Glutamatergic neuron (in vitro differentiated cells): ENCODE measurements at regions not wholly inside any gene's neighbourhood (a gene's known extent, or its start where the extent isn't known, plus 50 kb on each side); places are given as distances from the start of the nearest gene placed in this dataset.
"Not testable (repeated sequence)": the region's sequence is repeated elsewhere in the genome, so short reads cannot be mapped to it uniquely, and the experiment has no call there.

Experiments
- DNase-seq: peaks from one replicate; pipeline ENCODE4 v3.0.0; 2022
- H3K27ac Mint-ChIP-seq: one replicate; pipeline ENCODE4 v1.8.0; 2020; ENCODE audit warnings: mild to moderate bottlenecking, mixed read lengths, inconsistent platforms; ENCODE audit not compliant: unreplicated experiment
- H3K27me3 Mint-ChIP-seq: one replicate; pipeline ENCODE4 v1.8.0; 2020; ENCODE audit warnings: mild to moderate bottlenecking, moderate library complexity, mixed read lengths, inconsistent platforms; ENCODE audit not compliant: unreplicated experiment
- H3K36me3 Mint-ChIP-seq: one replicate; pipeline ENCODE4 v1.8.0; 2020; ENCODE audit warnings: mild to moderate bottlenecking, mixed read lengths, inconsistent platforms; ENCODE audit not compliant: unreplicated experiment
- H3K4me1 Mint-ChIP-seq: one replicate; pipeline ENCODE4 v1.8.0; 2020; ENCODE audit warnings: mild to moderate bottlenecking, low read depth, mixed read lengths, inconsistent platforms; ENCODE audit not compliant: unreplicated experiment
- H3K4me3 Mint-ChIP-seq: one replicate; pipeline ENCODE4 v1.8.0; 2020; ENCODE audit warnings: mild to moderate bottlenecking, mixed read lengths, inconsistent platforms; ENCODE audit not compliant: unreplicated experiment
- H3K9me3 Mint-ChIP-seq: one replicate; pipeline ENCODE4 v1.8.0; 2020; ENCODE audit warnings: mild to moderate bottlenecking, moderate library complexity, mixed read lengths, inconsistent platforms; ENCODE audit not compliant: unreplicated experiment
- TF ChIP-seq, protein P1 (sequence below): fragments of 200-600 bp; sonication (generic); IDR thresholded peaks from one replicate; pipeline ENCODE4 v1.5.0; 2021; ENCODE audit not compliant: partially characterized antibody, unreplicated experiment

- no peak overlapping the region for H3K4me3 Mint-ChIP-seq
- TF ChIP-seq, protein P1, sequence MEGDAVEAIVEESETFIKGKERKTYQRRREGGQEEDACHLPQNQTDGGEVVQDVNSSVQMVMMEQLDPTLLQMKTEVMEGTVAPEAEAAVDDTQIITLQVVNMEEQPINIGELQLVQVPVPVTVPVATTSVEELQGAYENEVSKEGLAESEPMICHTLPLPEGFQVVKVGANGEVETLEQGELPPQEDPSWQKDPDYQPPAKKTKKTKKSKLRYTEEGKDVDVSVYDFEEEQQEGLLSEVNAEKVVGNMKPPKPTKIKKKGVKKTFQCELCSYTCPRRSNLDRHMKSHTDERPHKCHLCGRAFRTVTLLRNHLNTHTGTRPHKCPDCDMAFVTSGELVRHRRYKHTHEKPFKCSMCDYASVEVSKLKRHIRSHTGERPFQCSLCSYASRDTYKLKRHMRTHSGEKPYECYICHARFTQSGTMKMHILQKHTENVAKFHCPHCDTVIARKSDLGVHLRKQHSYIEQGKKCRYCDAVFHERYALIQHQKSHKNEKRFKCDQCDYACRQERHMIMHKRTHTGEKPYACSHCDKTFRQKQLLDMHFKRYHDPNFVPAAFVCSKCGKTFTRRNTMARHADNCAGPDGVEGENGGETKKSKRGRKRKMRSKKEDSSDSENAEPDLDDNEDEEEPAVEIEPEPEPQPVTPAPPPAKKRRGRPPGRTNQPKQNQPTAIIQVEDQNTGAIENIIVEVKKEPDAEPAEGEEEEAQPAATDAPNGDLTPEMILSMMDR = no peak
- no peak for DNase-seq
- H3K27ac Mint-ChIP-seq = no peak overlapping the region
- no peaks in the 10 kb centered on the region for H3K27me3 Mint-ChIP-seq
- no peaks in the 10 kb centered on the region for H3K36me3 Mint-ChIP-seq
- H3K4me1 Mint-ChIP-seq = no peaks in the 10 kb centered on the region
- peaks cover 1% of the 10 kb centered on the region for H3K9me3 Mint-ChIP-seq
Observed at GRCh38 chr11:98512938-98513337, 507.8 kb upstream of the CNTN5 start.

GRCh38 chr11:98531576-98531975 lies 489.2 kb upstream of the CNTN5 start:
- H3K27me3 Mint-ChIP-seq = no peaks in the 10 kb centered on the region
- H3K36me3 Mint-ChIP-seq = no peaks in the 10 kb centered on the region
- TF ChIP-seq, protein P1 = no peak

GRCh38 chr11:98536023-98536422 lies 484.7 kb upstream of the CNTN5 start:
- no peak for DNase-seq
- TF ChIP-seq, protein P1 = no peak
- no peaks in the 10 kb centered on the region for H3K36me3 Mint-ChIP-seq
- no peak overlapping the region for H3K27ac Mint-ChIP-seq
- H3K4me3 Mint-ChIP-seq = no peak overlapping the region
- H3K4me1 Mint-ChIP-seq = no peaks in the 10 kb centered on the region
- no peaks in the 10 kb centered on the region for H3K27me3 Mint-ChIP-seq
- H3K9me3 Mint-ChIP-seq = no peaks in the 10 kb centered on the region

More at GRCh38 chr11:98531576-98531975, 489.2 kb upstream of the CNTN5 start:
- Mint-ChIP-seq H3K9me3 (no peaks in the 10 kb centered on the region), H3K27ac (no peak overlapping the region), H3K4me1 (no peaks in the 10 kb centered on the region), H3K4me3 (no peak overlapping the region)
- DNase-seq = no peak

DNA sequence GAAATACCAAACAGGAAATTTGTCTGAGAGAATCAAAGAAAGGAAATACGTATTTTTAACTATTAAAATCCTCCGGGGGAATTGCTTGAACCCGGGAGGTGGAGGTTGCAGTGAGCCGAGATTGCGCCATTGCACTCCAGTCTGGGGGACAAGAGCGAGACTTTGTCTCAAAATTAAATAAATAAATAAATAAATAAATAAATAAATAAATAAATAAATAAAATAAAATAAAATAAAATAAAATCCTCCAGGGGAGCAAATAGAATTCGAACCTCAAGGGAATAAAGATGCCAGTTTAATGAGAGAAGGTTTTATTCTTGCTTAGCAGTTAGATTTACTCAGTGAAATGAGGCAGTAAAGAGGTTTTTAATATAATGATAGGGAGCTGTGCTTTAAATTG lies 482.4 kb upstream of the CNTN5 start:
- not testable (repeated sequence) for H3K36me3 Mint-ChIP-seq, H3K9me3 Mint-ChIP-seq, H3K4me3 Mint-ChIP-seq, DNase-seq, H3K27ac Mint-ChIP-seq, H3K27me3 Mint-ChIP-seq, H3K4me1 Mint-ChIP-seq

GRCh38 chr11:98545544-98546175 lies 475.1 kb upstream of the CNTN5 start:
- TF ChIP-seq, protein P1 = no peak
- H3K36me3 Mint-ChIP-seq = peaks cover 6% of the 10 kb centered on the region
- H3K27ac Mint-ChIP-seq = no peak overlapping the region
- H3K9me3 Mint-ChIP-seq = peaks cover 4% of the 10 kb centered on the region
- no peaks in the 10 kb centered on the region for H3K4me1 Mint-ChIP-seq
- DNase-seq = no peak
- no peak overlapping the region for H3K4me3 Mint-ChIP-seq
- H3K27me3 Mint-ChIP-seq = no peaks in the 10 kb centered on the region

GRCh38 chr11:98549571-98549970 lies 471.2 kb upstream of the CNTN5 start:
- Mint-ChIP-seq H3K27me3 (no peaks in the 10 kb centered on the region), H3K9me3 (peaks cover 4% of the 10 kb centered on the region), H3K36me3 (peaks cover 6% of the 10 kb centered on the region), H3K27ac (no peak overlapping the region), H3K4me1 (no peaks in the 10 kb centered on the region), H3K4me3 (no peak overlapping the region)
- no peak for DNase-seq
- TF ChIP-seq, protein P1 = no peak
